HepG2 (cell line): ENCODE measurements at regions not wholly inside any gene's neighbourhood (a gene's known extent, or its start where the extent isn't known, plus 50 kb on each side); places are given as distances from the start of the nearest gene placed in this dataset.

ENCODE experiments used
- ATAC-seq: fragments of 200-7000 bp; cut with Tn5 transposase; 3 replicates; pipeline ENCODE4 v1.9.1; 2020; ENCODE audit warnings: mild to moderate bottlenecking, moderate library complexity
- BruUV-seq: library from RNA; stranded (reverse); fragments of 400-500 nt; replicated peaks from 2 replicates; lab custom pipeline; 2021; lab: Mats Ljungman, UMichigan
- CTCF ChIA-PET: fragments of 300-600 bp; formaldehyde crosslinking; extraction: SDS; loops from one replicate; lab custom pipeline; 2021; ENCODE audit warnings: low total read pairs, inconsistent platforms, low intra/inter-chr PET ratio; lab: Yijun Ruan, JAX
- POLR2A ChIA-PET: fragments of 350-600 bp; sonication (Branson Sonifier 250); formaldehyde crosslinking; loops from one replicate; lab custom pipeline; 2020; ENCODE audit warnings: antibody characterized with exemption, inconsistent platforms; lab: Yijun Ruan, JAX
- DNase-seq: peaks from one replicate; pipeline ENCODE4 v3.0.0-alpha.2; 2015; ENCODE audit warnings: low spot score
- FAIRE-seq: peaks from 3 replicates; lab custom pipeline; 2011; peaks lifted over from hg19 to GRCh38; lab: Jason Lieb, UNC
- H2AFZ ChIP-seq: one replicate; pipeline ENCODE4 v1.6.1; 2011; ENCODE audit warnings: low read length, inconsistent platforms
- H3K27ac ChIP-seq: fragments of 300-600 bp; 3 replicates; pipeline ENCODE4 v1.8.0; 2011; ENCODE audit warnings: mixed run types, mild to moderate bottlenecking, mixed read lengths, low read length, inconsistent platforms; ENCODE audit not compliant: insufficient read depth; ENCODE audit errors: extremely low read length
- H3K27me3 ChIP-seq, 2 experiments: fragments of 200-600 bp in 1 of 2; 2 replicates in 1 of 2; 3 replicates in 1 of 2; pipeline versions ENCODE4 v1.6.0 to v1.8.0; 2011; ENCODE audit warnings: low read length in 2 of 2, mild to moderate bottlenecking in 2 of 2, moderate library complexity in 2 of 2, inconsistent platforms in 1 of 2; ENCODE audit not compliant: insufficient read depth in 2 of 2, control insufficient read depth in 1 of 2
- H3K36me3 ChIP-seq, 2 experiments: fragments of 200-600 bp in 1 of 2; replicated peaks in 1 of 2; 2 replicates in 1 of 2; 3 replicates in 1 of 2; pipeline versions ENCODE4 v1.5.1 to v1.8.0; 2011; ENCODE audit warnings: low read length in 2 of 2, inconsistent platforms in 1 of 2; ENCODE audit not compliant: insufficient read depth in 2 of 2, control insufficient read depth in 1 of 2
- H3K4me1 ChIP-seq: 2 replicates; pipeline ENCODE4 v1.5.1; 2012; ENCODE audit warnings: low read length, inconsistent platforms; ENCODE audit not compliant: insufficient read depth
- H3K4me2 ChIP-seq: 2 replicates; pipeline ENCODE4 v1.6.0; 2011; ENCODE audit warnings: low read depth, low read length, inconsistent platforms
- H3K4me3 ChIP-seq, 3 experiments: fragments of 200-600 bp in 1 of 3; sonication (generic), shearing (Covaris generic) in 1 of 3; replicated peaks in 1 of 3; 2 replicates each; pipeline ENCODE4 v1.5.1; 2011 to 2016; ENCODE audit warnings: low read length in 3 of 3, inconsistent platforms in 2 of 3, low read depth in 2 of 3, mild to moderate bottlenecking in 2 of 3, control low read depth in 1 of 3, mixed read lengths in 1 of 3; ENCODE audit not compliant: insufficient read depth in 1 of 3
- H3K79me2 ChIP-seq: one replicate; pipeline ENCODE4 v1.6.1; 2011; ENCODE audit warnings: low read length, inconsistent platforms; ENCODE audit not compliant: insufficient read depth
- H3K9ac ChIP-seq: 2 replicates; pipeline ENCODE4 v1.6.0; 2011; ENCODE audit warnings: mild to moderate bottlenecking, low read depth, low read length, inconsistent platforms; ENCODE audit not compliant: insufficient read depth
- H3K9me3 ChIP-seq: 2 replicates; pipeline ENCODE4 v1.5.1; 2012; ENCODE audit warnings: mild to moderate bottlenecking, low read length
- H4K20me1 ChIP-seq: 2 replicates; pipeline ENCODE4 v1.6.0; 2011; ENCODE audit warnings: inconsistent platforms, mild to moderate bottlenecking, low read length, moderate library complexity; ENCODE audit not compliant: insufficient read depth
- BRD4 ChIP-seq: sonication (generic); formaldehyde crosslinking; IDR thresholded peaks from 2 replicates; pipeline ENCODE4 v1.4.0; 2020; ENCODE audit warnings: missing genetic modification reagents
- CSRNP1 ChIP-seq: sonication (generic); formaldehyde crosslinking; IDR thresholded peaks from 2 replicates; pipeline ENCODE4 v1.8.1; 2023; ENCODE audit warnings: mild to moderate bottlenecking, missing genetic modification reagents
- HNF1B ChIP-seq: sonication (generic); formaldehyde crosslinking; IDR thresholded peaks from 2 replicates; pipeline ENCODE4 v1.5.1; 2020; ENCODE audit warnings: mild to moderate bottlenecking, moderate library complexity, missing genetic modification reagents
- KAT8 ChIP-seq: IDR thresholded peaks from 2 replicates; pipeline ENCODE4 v1.6.1; 2016; ENCODE audit warnings: missing genetic modification reagents, missing compliant biosample characterization
- KLF12 ChIP-seq: sonication (generic); formaldehyde crosslinking; IDR thresholded peaks from 2 replicates; pipeline ENCODE4 v1.4.0; 2020; ENCODE audit warnings: missing genetic modification reagents, borderline replicate concordance
- MTF2 ChIP-seq: sonication (generic); formaldehyde crosslinking; IDR thresholded peaks from 2 replicates; pipeline ENCODE4 v1.5.0; 2020; ENCODE audit warnings: missing genetic modification reagents, borderline replicate concordance
- PAF1 ChIP-seq: IDR thresholded peaks from 2 replicates; pipeline ENCODE4 v1.6.1; 2016; ENCODE audit warnings: missing genetic modification reagents, missing compliant biosample characterization
- PAWR ChIP-seq: sonication (generic); formaldehyde crosslinking; IDR thresholded peaks from 2 replicates; pipeline ENCODE4 v1.4.0; 2020; ENCODE audit warnings: missing genetic modification reagents, mild to moderate bottlenecking, borderline replicate concordance
- TBX2 ChIP-seq: sonication (generic); formaldehyde crosslinking; IDR thresholded peaks from 2 replicates; pipeline ENCODE4 v1.5.0; 2020; ENCODE audit warnings: missing genetic modification reagents, mild to moderate bottlenecking, borderline replicate concordance
- ZSCAN21 ChIP-seq: sonication (generic); formaldehyde crosslinking; IDR thresholded peaks from 2 replicates; pipeline ENCODE4 v1.8.0; 2022; ENCODE audit warnings: mild to moderate bottlenecking, missing genetic modification reagents, moderate library complexity, borderline replicate concordance
- WGBS: methylation state at CpG from one replicate; pipeline ENCODE4 v1.1.6; 2017; ENCODE audit warnings: low lambda C conversion rate; 5-methylcytosine and 5-hydroxymethylcytosine counted together
- in situ Hi-C: cut with HindIII; loops from 2 replicates; pipeline ENCODE4 v1.10.0; 2017; ENCODE audit warnings: low pct_unique_long_range_greater_than_20kb; ENCODE audit not compliant: extremely low pct_ligation_motif_present
- intact Hi-C: fragments of 100-400 bp; cut with micrococcal nuclease; formaldehyde crosslinking; loops from one replicate; pipeline ENCODE4 v1.10.0; 2022; ENCODE audit not compliant: unreplicated experiment
- TF ChIP-seq, protein P1 (sequence below): sonication (generic); formaldehyde crosslinking; IDR thresholded peaks from 2 replicates; pipeline ENCODE4 v1.4.0; 2020; ENCODE audit warnings: mild to moderate bottlenecking, missing genetic modification reagents
- TF ChIP-seq, protein P2 (sequence below): sonication (generic); formaldehyde crosslinking; IDR thresholded peaks from 2 replicates; pipeline ENCODE4 v1.4.0; 2020; ENCODE audit warnings: mild to moderate bottlenecking, missing genetic modification reagents

DNA sequence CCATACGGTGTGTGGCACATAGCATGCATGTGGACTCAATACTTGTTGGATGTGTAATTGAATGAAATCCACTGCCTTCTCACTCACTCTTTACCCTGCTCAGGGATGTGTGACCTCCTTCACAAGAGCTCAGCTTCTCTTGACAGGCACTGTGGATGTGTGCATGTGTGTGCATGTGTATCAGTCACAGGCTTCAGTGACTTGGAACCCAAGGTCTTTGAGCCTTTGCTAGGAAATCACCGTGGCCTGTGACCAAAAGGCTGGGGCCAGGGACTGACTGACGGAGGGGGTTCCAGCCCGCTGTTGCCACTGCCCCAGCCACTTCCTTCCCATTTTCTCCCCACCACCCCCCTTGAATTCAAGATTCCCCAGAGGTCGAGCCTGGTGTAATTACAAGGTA, 144.4 kb upstream of the POU3F1 start:
- no peak overlapping the region for H3K27ac ChIP-seq
- ChIA-PET POLR2A (no interaction called here), CTCF (no interaction called here)
- WGBS = 39% methylated on average over 4 of the region's 5 CpGs
- H3K27me3 ChIP-seq = peaks cover 1 to 9% of the 10 kb centered on the region in 2 experiments; a peak in 4 of 5 replicates
- FAIRE-seq = no peak
- H3K4me3 ChIP-seq = no peak overlapping the region
- intact Hi-C loops (no loop called here), in situ Hi-C loops (no loop called here)
- no peak for TF ChIP-seq CSRNP1
- no peaks in the 10 kb centered on the region for H3K9me3 ChIP-seq
- no peaks in the 10 kb centered on the region for H3K79me2 ChIP-seq
- no peaks in the 10 kb centered on the region for H4K20me1 ChIP-seq
- DNase-seq = no peak
- no peaks in the 10 kb centered on the region for H3K4me1 ChIP-seq
- no peak overlapping the region for H2AFZ ChIP-seq
- H3K9ac ChIP-seq = no peak overlapping the region
- no peaks in the 10 kb centered on the region for H3K36me3 ChIP-seq
- BruUV-seq = no TSS peak
- ATAC-seq = no peak
- no peak overlapping the region for H3K4me2 ChIP-seq

GRCh38 chr1:38187552-38187951, 141.0 kb upstream of the POU3F1 start:
- Histone ChIP-seq H3K27me3 (peaks cover 1 to 9% of the 10 kb centered on the region in 2 experiments; a peak in 2 of 5 replicates), H3K36me3 (no peaks in the 10 kb centered on the region), H3K27ac (no peak overlapping the region), H3K4me1 (peaks cover 7% of the 10 kb centered on the region; the same call in 1 of the 2 replicates)
- no peak for DNase-seq
- CTCF ChIA-PET = no interaction called here
- POLR2A ChIA-PET = no interaction called here
- TF ChIP-seq KLF12 = no peak
- TF ChIP-seq KAT8 (CRISPR knock-in tag) = no peak
- no peak for TF ChIP-seq PAF1
- TF ChIP-seq, protein P1, sequence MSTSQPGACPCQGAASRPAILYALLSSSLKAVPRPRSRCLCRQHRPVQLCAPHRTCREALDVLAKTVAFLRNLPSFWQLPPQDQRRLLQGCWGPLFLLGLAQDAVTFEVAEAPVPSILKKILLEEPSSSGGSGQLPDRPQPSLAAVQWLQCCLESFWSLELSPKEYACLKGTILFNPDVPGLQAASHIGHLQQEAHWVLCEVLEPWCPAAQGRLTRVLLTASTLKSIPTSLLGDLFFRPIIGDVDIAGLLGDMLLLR (CRISPR knock-in tag) = no peak
- TF ChIP-seq ZSCAN21 (CRISPR knock-in tag) = no peak
- no peak for TF ChIP-seq HNF1B
- no peak for TF ChIP-seq MTF2 (CRISPR knock-in tag)
- TF ChIP-seq TBX2 (CRISPR knock-in tag) = no peak
- TF ChIP-seq, protein P2, sequence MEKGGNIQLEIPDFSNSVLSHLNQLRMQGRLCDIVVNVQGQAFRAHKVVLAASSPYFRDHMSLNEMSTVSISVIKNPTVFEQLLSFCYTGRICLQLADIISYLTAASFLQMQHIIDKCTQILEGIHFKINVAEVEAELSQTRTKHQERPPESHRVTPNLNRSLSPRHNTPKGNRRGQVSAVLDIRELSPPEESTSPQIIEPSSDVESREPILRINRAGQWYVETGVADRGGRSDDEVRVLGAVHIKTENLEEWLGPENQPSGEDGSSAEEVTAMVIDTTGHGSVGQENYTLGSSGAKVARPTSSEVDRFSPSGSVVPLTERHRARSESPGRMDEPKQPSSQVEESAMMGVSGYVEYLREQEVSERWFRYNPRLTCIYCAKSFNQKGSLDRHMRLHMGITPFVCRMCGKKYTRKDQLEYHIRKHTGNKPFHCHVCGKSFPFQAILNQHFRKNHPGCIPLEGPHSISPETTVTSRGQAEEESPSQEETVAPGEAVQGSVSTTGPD = no peak
- TF ChIP-seq BRD4 (CRISPR knock-in tag) = no peak
- no peak for TF ChIP-seq PAWR
- TF ChIP-seq, all 625 proteins: peak for 0
- intact Hi-C loops (no loop called here), in situ Hi-C loops (no loop called here)
- no peak overlapping the region for H3K9ac ChIP-seq
- H4K20me1 ChIP-seq = no peaks in the 10 kb centered on the region
- H3K4me2 ChIP-seq = no peak overlapping the region
- no peak overlapping the region for H3K4me3 ChIP-seq
- no TSS peak for BruUV-seq
- no peak for ATAC-seq
- H2AFZ ChIP-seq = no peak overlapping the region
- 11% methylated on average over 9 of the region's 9 CpGs for WGBS
- H3K79me2 ChIP-seq = no peaks in the 10 kb centered on the region
- FAIRE-seq = no peak
- no peaks in the 10 kb centered on the region for H3K9me3 ChIP-seq
